ENCODE measurements at regions not wholly inside any gene's neighbourhood (a gene's known extent, or its start where the extent isn't known, plus 50 kb on each side); places are given as distances from the start of the nearest gene placed in this dataset.

GRCh38 chr21:15480160-15480559 is 249.6 kb upstream of the USP25 start:
- 94% methylated on average over 6 of the region's 6 CpGs for WGBS
- H3K27me3 ChIP-seq (replicated peaks; ENCODE audit: insufficient read depth) = no peaks in the 10 kb centered on the region
- intact Hi-C loops (cut with DNase I) = loop anchor here (5.0 to 10.0 kb wide), 4 partner anchors 415 to 1225 kb away; partner anchors contain the start of gene NRIP1

GRCh38 chr21:15483138-15483780 is 246.5 kb upstream of the USP25 start:
- 7% methylated on average over 8 of the region's 8 CpGs for WGBS
- H3K27me3 ChIP-seq (replicated peaks; ENCODE audit: insufficient read depth) = no peaks in the 10 kb centered on the region
- intact Hi-C loops (cut with DNase I) = loop anchor here (2.0 to 10.0 kb wide), 5 partner anchors 418 to 1228 kb away; partner anchors contain the start of gene NRIP1
- no peaks in the 10 kb centered on the region for H3K4me1 ChIP-seq (replicated peaks)
- TF ChIP-seq CTCF (IDR thresholded peaks at IDR 0.05) (peak; percentile 66 to 88 (median 86)), POLR2AphosphoS5 (IDR thresholded peaks at IDR 0.05) (peak; percentile 53), POLR2A (IDR thresholded peaks at IDR 0.05) (no peak)
- H3K9me3 ChIP-seq = no peaks in the 10 kb centered on the region
- no peak overlapping the region for H3K4me3 ChIP-seq
- no peak overlapping the region for H3K27ac ChIP-seq
- peak; percentile 84 for DNase-seq (ENCODE audit: low spot score)
- H3K36me3 ChIP-seq = no peaks in the 10 kb centered on the region

More at GRCh38 chr21:15480160-15480559, 249.6 kb upstream of the USP25 start:
- no peaks in the 10 kb centered on the region for H3K4me1 ChIP-seq (replicated peaks)
- H3K27ac ChIP-seq = no peak overlapping the region
- no peaks in the 10 kb centered on the region for H3K36me3 ChIP-seq
- H3K9me3 ChIP-seq = no peaks in the 10 kb centered on the region
- H3K4me3 ChIP-seq = no peak overlapping the region
- TF ChIP-seq POLR2AphosphoS5 (IDR thresholded peaks at IDR 0.05) (no peak), POLR2A (IDR thresholded peaks at IDR 0.05) (no peak), CTCF (IDR thresholded peaks at IDR 0.05) (no peak)
- no peak for DNase-seq (ENCODE audit: low spot score)

GRCh38 chr21:15486460-15487195 is 243.2 kb upstream of the USP25 start:
- Histone ChIP-seq H3K27me3 (replicated peaks; ENCODE audit: insufficient read depth) (no peaks in the 10 kb centered on the region), H3K36me3 (no peaks in the 10 kb centered on the region), H3K4me1 (replicated peaks) (no peaks in the 10 kb centered on the region), H3K9me3 (no peaks in the 10 kb centered on the region), H3K27ac (no peak overlapping the region), H3K4me3 (no peak overlapping the region)
- DNase-seq (ENCODE audit: low spot score) = no peak
- WGBS = 83% methylated on average over 11 of the region's 11 CpGs
- TF ChIP-seq CTCF (IDR thresholded peaks at IDR 0.05) (no peak), POLR2A (IDR thresholded peaks at IDR 0.05) (no peak), POLR2AphosphoS5 (IDR thresholded peaks at IDR 0.05) (no peak)
- intact Hi-C loops (cut with DNase I) = loop anchor here (10.0 kb wide), 3 partner anchors 422 to 1232 kb away; partner anchors contain the start of gene NRIP1

- H3K27me3 ChIP-seq (replicated peaks; ENCODE audit: insufficient read depth) = no peaks in the 10 kb centered on the region
- intact Hi-C loops (cut with DNase I) = loop anchor here (10.0 kb wide), 3 partner anchors 422 to 1232 kb away; partner anchors contain the start of gene NRIP1
Measured at GRCh38 chr21:15487196-15487550, 242.6 kb upstream of the USP25 start.

More at GRCh38 chr21:15487196-15487550, 242.6 kb upstream of the USP25 start:
- no peak for TF ChIP-seq POLR2A (IDR thresholded peaks at IDR 0.05)
- TF ChIP-seq POLR2AphosphoS5 (IDR thresholded peaks at IDR 0.05) = no peak
- no peak for TF ChIP-seq CTCF (IDR thresholded peaks at IDR 0.05)
- Histone ChIP-seq H3K27ac (no peak overlapping the region), H3K9me3 (no peaks in the 10 kb centered on the region), H3K4me3 (no peak overlapping the region), H3K4me1 (replicated peaks) (no peaks in the 10 kb centered on the region), H3K36me3 (no peaks in the 10 kb centered on the region)
- no peak for DNase-seq (ENCODE audit: low spot score)
- 71% methylated on average over 3 of the region's 3 CpGs for WGBS

Measured in prostate gland (tissue), 2 donors.